NOMO-1 treated with DMSO at 0.1 percent for 48 hours (cell line): ENCODE measurements at regions not wholly inside any gene's neighbourhood (a gene's known extent, or its start where the extent isn't known, plus 50 kb on each side); places are given as distances from the start of the nearest gene placed in this dataset.

ENCODE experiments used
- DNase-seq: peaks from one replicate; lab custom pipeline; 2025; ENCODE audit not compliant: unreplicated experiment; lab: John Stamatoyannopoulos, UW

GRCh38 chr11:110947096-110947495 lies 234.9 kb upstream of the ARHGAP20 start:
- no peak for DNase-seq

- no peak for DNase-seq
These were observed 227.2 kb upstream of the ARHGAP20 start for GRCh38 chr11:110939471-110939870.

- no peak for DNase-seq
These were observed 222.9 kb upstream of the ARHGAP20 start for GRCh38 chr11:110935018-110935640.

- no peak for DNase-seq
These were observed 216.9 kb upstream of the ARHGAP20 start for GRCh38 chr11:110929129-110929528.

GRCh38 chr11:110928391-110928790 lies 216.2 kb upstream of the ARHGAP20 start:
- DNase-seq: no peak

GRCh38 chr11:110921742-110922521 lies 209.7 kb upstream of the ARHGAP20 start:
- DNase-seq: no peak

- DNase-seq: peak; percentile 61
These were observed 207.1 kb upstream of the ARHGAP20 start for GRCh38 chr11:110919241-110919922.

- DNase-seq: no peak
These were observed 206.1 kb upstream of the ARHGAP20 start for GRCh38 chr11:110918351-110918750.

GRCh38 chr11:110912437-110912836 lies 200.2 kb upstream of the ARHGAP20 start:
- no peak for DNase-seq

- DNase-seq: no peak
These were observed 198.1 kb upstream of the ARHGAP20 start for GRCh38 chr11:110910384-110910783.

GRCh38 chr11:110909336-110909735 lies 197.1 kb upstream of the ARHGAP20 start:
- DNase-seq: no peak

GRCh38 chr11:110908401-110909105 lies 196.3 kb upstream of the ARHGAP20 start:
- no peak for DNase-seq

GRCh38 chr11:110907629-110908028 lies 195.4 kb upstream of the ARHGAP20 start:
- peak; percentile 98 for DNase-seq

- DNase-seq: no peak
These were observed 191.6 kb upstream of the ARHGAP20 start for GRCh38 chr11:110903830-110904229.

- DNase-seq: no peak
These were observed 191.1 kb upstream of the ARHGAP20 start for GRCh38 chr11:110903378-110903777.

GRCh38 chr11:110901441-110901840 lies 189.2 kb upstream of the ARHGAP20 start:
- DNase-seq: no peak

- DNase-seq: no peak
These were observed 188.2 kb upstream of the ARHGAP20 start for GRCh38 chr11:110900426-110900825.

- no peak for DNase-seq
These were observed 184.8 kb upstream of the ARHGAP20 start for GRCh38 chr11:110897035-110897434.

- no peak for DNase-seq
These were observed 184.1 kb upstream of the ARHGAP20 start for GRCh38 chr11:110896358-110896757.

GRCh38 chr11:110894224-110894623 lies 182.0 kb upstream of the ARHGAP20 start:
- no peak for DNase-seq

GRCh38 chr11:110892741-110893285 lies 180.6 kb upstream of the ARHGAP20 start:
- no peak for DNase-seq
